K562 (cell line): ENCODE measurements at regions not wholly inside any gene's neighbourhood (a gene's known extent, or its start where the extent isn't known, plus 50 kb on each side); places are given as distances from the start of the nearest gene placed in this dataset.

Experiments
- ATAC-seq: fragments of 200-7000 bp; cut with Tn5 transposase; 3 replicates; pipeline ENCODE4 v1.9.1; 2020; ENCODE audit warnings: moderate library complexity
- BruUV-seq: library from RNA; stranded (reverse); fragments of 400-500 nt; replicated peaks from 2 replicates; lab custom pipeline; 2021; lab: Mats Ljungman, UMichigan
- CTCF ChIA-PET: fragments of 300-600 bp; formaldehyde crosslinking; extraction: SDS; loops from one replicate; lab custom pipeline; 2021; ENCODE audit warnings: low intra/inter-chr PET ratio; lab: Yijun Ruan, JAX
- POLR2A ChIA-PET: fragments of 300-600, 350-650 bp; sonication (Branson Sonifier 250); formaldehyde crosslinking; extraction: SDS; loops from one replicate; lab custom pipeline; 2021; ENCODE audit warnings: antibody characterized with exemption, inconsistent platforms; lab: Yijun Ruan, JAX
- DNase-seq, 4 experiments: peaks; one replicate each; pipeline versions ENCODE4 v3.0.0 to v3.0.0-alpha.2; 2011 to 2018; ENCODE audit warnings: low spot score in 3 of 4, mixed read lengths in 3 of 4; ENCODE audit errors: extremely low read depth in 1 of 4
- FAIRE-seq: peaks from 2 replicates; lab custom pipeline; 2011; peaks lifted over from hg19 to GRCh38; lab: Jason Lieb, UNC
- H2AFZ ChIP-seq: 2 replicates; pipeline ENCODE4 v1.6.0; 2011; ENCODE audit warnings: low read depth, low read length, control low read depth, inconsistent platforms
- H3K27ac ChIP-seq: fragments of 200-600 bp; 3 replicates; pipeline ENCODE4 v1.8.0; 2011; ENCODE audit warnings: low read depth, mild to moderate bottlenecking, control low read depth, inconsistent platforms, low read length, moderate library complexity, mixed read lengths; ENCODE audit errors: extremely low read depth
- H3K27me3 ChIP-seq, 2 experiments: fragments of 300-600 bp in 1 of 2; 2 replicates in 1 of 2; 3 replicates in 1 of 2; pipeline versions ENCODE4 v1.6.0 to v1.8.0; 2011; ENCODE audit warnings: inconsistent platforms in 2 of 2, low read length in 2 of 2, mild to moderate bottlenecking in 1 of 2, mixed read lengths in 1 of 2, moderate library complexity in 1 of 2; ENCODE audit not compliant: control insufficient read depth in 2 of 2, insufficient read depth in 2 of 2
- H3K36me3 ChIP-seq: fragments of 300-600 bp; 3 replicates; pipeline ENCODE4 v1.8.0; 2011; ENCODE audit warnings: mild to moderate bottlenecking, low read length, inconsistent platforms; ENCODE audit not compliant: control insufficient read depth, insufficient read depth
- H3K4me1 ChIP-seq, 2 experiments: fragments of 200-600 bp in 1 of 2; replicated peaks in 1 of 2; 2 replicates in 1 of 2; 3 replicates in 1 of 2; pipeline versions ENCODE4 v1.5.1 to v1.8.0; 2011; ENCODE audit warnings: inconsistent platforms in 2 of 2, low read length in 2 of 2, mild to moderate bottlenecking in 1 of 2, mixed read lengths in 1 of 2, moderate library complexity in 1 of 2; ENCODE audit not compliant: control insufficient read depth in 2 of 2, insufficient read depth in 2 of 2
- H3K4me2 ChIP-seq: 2 replicates; pipeline ENCODE4 v1.6.1; 2011; ENCODE audit warnings: low read length, control low read depth, inconsistent platforms, mixed read lengths; ENCODE audit not compliant: insufficient read depth
- H3K4me3 ChIP-seq: fragments of 200-600 bp; sonication (generic), shearing (Covaris generic); 2 replicates; pipeline ENCODE4 v1.5.1; 2016; ENCODE audit warnings: control low read depth, inconsistent platforms
- H3K79me2 ChIP-seq: fragments of 200-600 bp; 3 replicates; pipeline ENCODE4 v1.8.0; 2011; ENCODE audit warnings: low read length, inconsistent platforms; ENCODE audit not compliant: control insufficient read depth, insufficient read depth
- H3K9ac ChIP-seq, 2 experiments: 2 replicates each; pipeline versions ENCODE4 v1.6.0 to v1.6.1; 2011; ENCODE audit warnings: low read depth in 2 of 2, low read length in 2 of 2, control low read depth in 1 of 2, inconsistent platforms in 1 of 2, mild to moderate bottlenecking in 1 of 2, mixed read lengths in 1 of 2; ENCODE audit not compliant: insufficient read depth in 1 of 2
- H3K9me1 ChIP-seq: one replicate; pipeline ENCODE4 v1.6.0; 2011; ENCODE audit warnings: inconsistent platforms, mild to moderate bottlenecking, low read length, moderate library complexity; ENCODE audit not compliant: control insufficient read depth, insufficient read depth
- H3K9me3 ChIP-seq: replicated peaks from 2 replicates; pipeline ENCODE4 v1.5.1; 2011; ENCODE audit warnings: low read depth, low read length, inconsistent platforms; ENCODE audit not compliant: control insufficient read depth, insufficient read depth
- H4K20me1 ChIP-seq: replicated peaks from 2 replicates; pipeline ENCODE4 v1.6.1; 2011; ENCODE audit warnings: low read length, inconsistent platforms, mixed read lengths; ENCODE audit not compliant: control insufficient read depth, insufficient read depth
- ELF1 ChIP-seq: fragments of 200-800 bp; sonication (Bioruptor generic); IDR thresholded peaks from 2 replicates; pipeline ENCODE4 v1.6.1; 2016; ENCODE audit warnings: missing genetic modification characterization, missing compliant biosample characterization
- EP300 ChIP-seq: IDR thresholded peaks from 2 replicates; pipeline ENCODE4 v1.6.1; 2012; ENCODE audit warnings: low read length, improper control_type of control experiment
- RAD51 ChIP-seq: fragments of 450-650 bp; IDR thresholded peaks from 2 replicates; pipeline ENCODE4 v1.7.1; 2016; ENCODE audit warnings: low read depth, mild to moderate bottlenecking, borderline replicate concordance
- SNRNP70 ChIP-seq: fragments of 200-400 bp; formaldehyde crosslinking; optimal IDR thresholded peaks from 2 replicates; pipeline ENCODE3; 2017; ENCODE audit warnings: low read depth, low read length
- SP2 ChIP-seq: IDR thresholded peaks from 2 replicates; pipeline ENCODE4 v1.6.1; 2011; ENCODE audit warnings: mild to moderate bottlenecking, low read depth, low read length, moderate library complexity; ENCODE audit not compliant: poor library complexity, severe bottlenecking; ENCODE audit errors: extremely low read depth
- ZNF583 ChIP-seq: fragments of 250-450 bp; sonication (Bioruptor Pico); IDR thresholded peaks from 2 replicates; pipeline ENCODE4 v1.4.0; 2020
- ZNF740 ChIP-seq, 3 experiments: fragments of 200-800 bp in 1 of 3; sonication (Bioruptor generic) in 1 of 3; sonication (generic) in 1 of 3; formaldehyde crosslinking in 1 of 3; IDR thresholded peaks; 2 replicates each; pipeline versions ENCODE4 v1.6.1 to v1.8.0; 2016 to 2022; ENCODE audit warnings: mild to moderate bottlenecking in 2 of 3, missing compliant biosample characterization in 2 of 3, missing genetic modification characterization in 2 of 3, missing genetic modification reagents in 1 of 3
- ZNF75A ChIP-seq: fragments of 450-650 bp; formaldehyde crosslinking; IDR thresholded peaks from 2 replicates; pipeline ENCODE4 v1.4.0; 2020; ENCODE audit warnings: mild to moderate bottlenecking
- WGBS: fragments of 100-300 bp; shearing (Covaris generic); methylation state at CpG from one replicate; pipeline ENCODE4 v1.1.6; 2016; ENCODE audit warnings: low coverage, mixed read lengths; ENCODE audit not compliant: insufficient coverage; ENCODE audit errors: missing lambda C conversion rate; 5-methylcytosine and 5-hydroxymethylcytosine counted together
- in situ Hi-C: fragments of 300-500 bp; cut with MboI; formaldehyde crosslinking; loops from 4 replicates; pipeline ENCODE4 v1.15.0; 2018; ENCODE audit warnings: inconsistent platforms, mixed read lengths
- intact Hi-C: fragments of 100-400 bp; cut with micrococcal nuclease; formaldehyde crosslinking; loops from 2 replicates; pipeline ENCODE4 v1.14.2; 2022
- TF ChIP-seq, protein P1 (sequence below): fragments of 450-650 bp; formaldehyde crosslinking; IDR thresholded peaks from 2 replicates; pipeline ENCODE4 v1.4.0; 2020; ENCODE audit warnings: mild to moderate bottlenecking

- TF ChIP-seq SNRNP70 (no peak), ZNF75A (CRISPR knock-in tag) (no peak)
Measured at GRCh38 chr16:74100395-74101326, 196.0 kb upstream of the PSMD7 start (continued).

DNA sequence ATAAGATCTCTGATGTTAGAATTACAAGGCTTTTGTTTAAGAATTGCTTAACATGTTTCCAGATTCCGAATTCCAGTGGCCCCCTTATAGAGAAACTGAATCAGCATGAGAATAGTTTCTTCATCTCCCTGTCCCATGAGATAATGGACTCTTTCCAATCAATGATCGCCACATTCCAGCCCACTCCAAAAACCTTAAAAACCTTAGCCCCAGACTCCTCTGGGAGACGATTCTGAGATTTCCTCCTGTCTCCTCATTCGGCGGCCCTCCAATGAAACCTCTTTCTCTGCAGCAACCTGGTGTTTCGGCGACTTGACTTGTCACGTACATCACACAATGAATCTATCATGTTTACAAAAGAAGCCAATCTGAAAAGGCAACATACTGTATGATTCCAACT is 197.1 kb upstream of the PSMD7 start:
- POLR2A ChIA-PET = interaction anchor here (0.6 kb wide), 1 partner anchor 19 kb away, joined by 3 read pairs; no protein-coding TSS in a partner anchor

More for the DNA sequence above, 197.1 kb upstream of the PSMD7 start:
- CTCF ChIA-PET = no interaction called here
- DNase-seq = no peak
- no peaks in the 10 kb centered on the region for H4K20me1 ChIP-seq
- no peaks in the 10 kb centered on the region for H3K9me3 ChIP-seq
- WGBS = 2% methylated on average over 8 of the region's 8 CpGs
- H3K4me1 ChIP-seq = no peaks in the 10 kb centered on the region
- no peak for FAIRE-seq
- H3K27ac ChIP-seq = no peak overlapping the region
- no peak for ATAC-seq
- TF ChIP-seq, protein P1, sequence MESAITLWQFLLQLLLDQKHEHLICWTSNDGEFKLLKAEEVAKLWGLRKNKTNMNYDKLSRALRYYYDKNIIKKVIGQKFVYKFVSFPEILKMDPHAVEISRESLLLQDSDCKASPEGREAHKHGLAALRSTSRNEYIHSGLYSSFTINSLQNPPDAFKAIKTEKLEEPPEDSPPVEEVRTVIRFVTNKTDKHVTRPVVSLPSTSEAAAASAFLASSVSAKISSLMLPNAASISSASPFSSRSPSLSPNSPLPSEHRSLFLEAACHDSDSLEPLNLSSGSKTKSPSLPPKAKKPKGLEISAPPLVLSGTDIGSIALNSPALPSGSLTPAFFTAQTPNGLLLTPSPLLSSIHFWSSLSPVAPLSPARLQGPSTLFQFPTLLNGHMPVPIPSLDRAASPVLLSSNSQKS (CRISPR knock-in tag) = no peak
- TF ChIP-seq SP2 = no peak
- no peak for TF ChIP-seq ZNF583
- no peak for TF ChIP-seq EP300
- TF ChIP-seq ZNF740 (CRISPR knock-in tag; IDR thresholded peaks at IDR 0.05) = no peak
- TF ChIP-seq ZNF740 (tag; IDR thresholded peaks at IDR 0.05) = no peak
- TF ChIP-seq ELF1 (tag) = no peak
- no peak for TF ChIP-seq RAD51
- H2AFZ ChIP-seq = no peak overlapping the region
- no peaks in the 10 kb centered on the region for H3K9me1 ChIP-seq
- no TSS peak for BruUV-seq
- H3K36me3 ChIP-seq = no peaks in the 10 kb centered on the region
- intact Hi-C loops (no loop called here), in situ Hi-C loops (no loop called here)
- H3K4me2 ChIP-seq = no peak overlapping the region
- no peaks in the 10 kb centered on the region for H3K79me2 ChIP-seq
- H3K27me3 ChIP-seq = no peaks in the 10 kb centered on the region
- no peak overlapping the region for H3K9ac ChIP-seq
- no peak overlapping the region for H3K4me3 ChIP-seq
